HEK293T (cell line): ENCODE measurements at regions not wholly inside any gene's neighbourhood (a gene's known extent, or its start where the extent isn't known, plus 50 kb on each side); places are given as distances from the start of the nearest gene placed in this dataset.

ENCODE experiments used
- CTCF ChIA-PET: fragments of 350-600 bp; formaldehyde crosslinking; extraction: SDS; loops from one replicate; lab custom pipeline; 2021; ENCODE audit warnings: antibody characterized with exemption, inconsistent platforms; lab: Yijun Ruan, JAX
- POLR2A ChIA-PET: fragments of 350-600 bp; formaldehyde crosslinking; extraction: SDS; loops from one replicate; lab custom pipeline; 2020; ENCODE audit warnings: antibody characterized with exemption, inconsistent platforms; lab: Yijun Ruan, JAX
- DNase-seq: peaks from one replicate; pipeline ENCODE4 v3.0.0; 2012; ENCODE audit warnings: mixed read lengths; ENCODE audit errors: extremely low spot score
- ARNT ChIP-seq: fragments of 450-650 bp; IDR thresholded peaks from 2 replicates; pipeline ENCODE4 v1.6.1; 2017; ENCODE audit warnings: mild to moderate bottlenecking
- BHLHE40 ChIP-seq: fragments of 450-650 bp; IDR thresholded peaks from 2 replicates; pipeline ENCODE4 v1.6.1; 2016; ENCODE audit warnings: mild to moderate bottlenecking, moderate library complexity, borderline replicate concordance
- CTBP1 ChIP-seq: fragments of 450-650 bp; IDR thresholded peaks from 2 replicates; pipeline ENCODE4 v1.6.1; 2016; ENCODE audit warnings: borderline replicate concordance
- ELF4 ChIP-seq: fragments of 450-650 bp; IDR thresholded peaks from 2 replicates; pipeline ENCODE4 v1.6.1; 2017; ENCODE audit warnings: antibody characterized with exemption
- FOXA1 ChIP-seq: fragments of 450-650 bp; IDR thresholded peaks from 2 replicates; pipeline ENCODE4 v1.6.1; 2016; ENCODE audit warnings: mild to moderate bottlenecking
- FOXK2 ChIP-seq: fragments of 450-650 bp; IDR thresholded peaks from 2 replicates; pipeline ENCODE4 v1.6.1; 2016; ENCODE audit warnings: mild to moderate bottlenecking
- FOXM1 ChIP-seq: fragments of 450-650 bp; IDR thresholded peaks from 2 replicates; pipeline ENCODE4 v1.6.1; 2017; ENCODE audit warnings: mild to moderate bottlenecking, borderline replicate concordance
- HDGF ChIP-seq: fragments of 450-650 bp; IDR thresholded peaks from 2 replicates; pipeline ENCODE4 v1.6.1; 2017; ENCODE audit warnings: antibody characterized with exemption, borderline replicate concordance
- L3MBTL2 ChIP-seq: fragments of 450-650 bp; conservative IDR thresholded peaks from 2 replicates; pipeline ENCODE4 v1.6.1; 2016; ENCODE audit warnings: mild to moderate bottlenecking
- LEF1 ChIP-seq: fragments of 450-650 bp; IDR thresholded peaks from 2 replicates; pipeline ENCODE4 v1.6.1; 2017; ENCODE audit warnings: mild to moderate bottlenecking, borderline replicate concordance
- NFRKB ChIP-seq: fragments of 450-650 bp; IDR thresholded peaks from 2 replicates; pipeline ENCODE4 v1.6.1; 2016; ENCODE audit warnings: mild to moderate bottlenecking, moderate library complexity
- SP1 ChIP-seq: fragments of 450-650 bp; IDR thresholded peaks from 2 replicates; pipeline ENCODE4 v1.6.1; 2017
- SUZ12 ChIP-seq: fragments of 450-650 bp; IDR thresholded peaks from 2 replicates; pipeline ENCODE4 v1.6.1; 2016; ENCODE audit warnings: mild to moderate bottlenecking
- TARDBP ChIP-seq: fragments of 450-650 bp; IDR thresholded peaks from 2 replicates; pipeline ENCODE4 v1.6.1; 2016
- ZNF384 ChIP-seq: fragments of 450-650 bp; IDR thresholded peaks from 2 replicates; pipeline ENCODE4 v1.6.1; 2016
- TF ChIP-seq, protein P1 (sequence below): fragments of 450-650 bp; IDR thresholded peaks from 2 replicates; pipeline ENCODE4 v1.6.1; 2016

DNA sequence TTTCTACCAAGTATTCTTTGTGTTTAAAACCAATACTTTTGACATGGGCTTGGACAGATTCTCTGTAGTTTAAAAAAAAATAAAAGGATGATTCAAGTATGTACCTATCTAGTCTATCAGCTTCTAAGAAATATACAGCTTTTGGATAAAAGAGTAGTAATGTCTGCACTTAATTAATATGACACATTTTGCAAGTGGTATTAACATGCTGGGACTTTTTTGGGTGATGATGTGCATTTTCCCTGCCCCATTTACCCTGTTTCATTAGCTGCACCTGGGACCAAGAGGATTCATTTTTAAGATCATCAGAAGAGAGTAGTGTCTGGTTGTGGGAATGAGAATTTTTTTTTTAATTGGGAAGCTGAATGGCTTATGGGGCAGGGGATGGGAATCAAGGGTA, 236.2 kb upstream of the KLF14 start:
- TF ChIP-seq FOXA1 (no peak), ELF4 (no peak), ARNT (no peak), NFRKB (no peak), HDGF (no peak), LEF1 (no peak), TARDBP (no peak), BHLHE40 (no peak), FOXM1 (no peak), L3MBTL2 (no peak), ZNF384 (no peak), CTBP1 (no peak), FOXK2 (no peak), SP1 (no peak), SUZ12 (no peak)
- TF ChIP-seq, protein P1, sequence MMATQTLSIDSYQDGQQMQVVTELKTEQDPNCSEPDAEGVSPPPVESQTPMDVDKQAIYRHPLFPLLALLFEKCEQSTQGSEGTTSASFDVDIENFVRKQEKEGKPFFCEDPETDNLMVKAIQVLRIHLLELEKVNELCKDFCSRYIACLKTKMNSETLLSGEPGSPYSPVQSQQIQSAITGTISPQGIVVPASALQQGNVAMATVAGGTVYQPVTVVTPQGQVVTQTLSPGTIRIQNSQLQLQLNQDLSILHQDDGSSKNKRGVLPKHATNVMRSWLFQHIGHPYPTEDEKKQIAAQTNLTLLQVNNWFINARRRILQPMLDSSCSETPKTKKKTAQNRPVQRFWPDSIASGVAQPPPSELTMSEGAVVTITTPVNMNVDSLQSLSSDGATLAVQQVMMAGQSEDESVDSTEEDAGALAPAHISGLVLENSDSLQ = no peak
- ChIA-PET POLR2A (no interaction called here), CTCF (interaction anchor here (0.6 to 1.8 kb wide), 5 partner anchors 11 to 258 kb away, joined by 3 to 10 read pairs (median 4); no protein-coding TSS in a partner anchor)
- no peak for DNase-seq

DNA sequence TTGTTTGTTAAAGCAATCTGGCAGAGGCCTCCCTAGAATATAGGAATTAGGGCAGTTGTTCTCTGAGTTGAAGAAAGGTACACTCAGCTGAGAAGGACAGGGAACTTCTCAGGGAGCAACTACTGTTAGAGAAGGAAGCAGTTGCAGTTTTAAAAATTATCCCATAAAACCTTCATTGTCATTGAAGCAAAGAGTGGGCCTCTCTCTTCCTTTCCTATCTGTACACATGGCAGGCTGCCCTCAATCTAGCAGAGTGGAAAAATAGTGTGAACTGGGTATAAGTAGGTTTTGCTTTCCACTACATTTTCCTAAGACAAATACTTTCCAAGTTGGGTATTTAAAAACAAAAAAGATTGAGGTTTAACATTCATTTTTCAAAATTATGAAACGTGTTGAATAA, 236.7 kb upstream of the KLF14 start:
- ChIA-PET POLR2A (no interaction called here), CTCF (interaction anchor here (0.6 to 1.8 kb wide), 3 partner anchors 11 to 257 kb away, joined by 3 to 10 read pairs (median 5); no protein-coding TSS in a partner anchor)
- no peak for DNase-seq
- TF ChIP-seq FOXM1 = no peak
- TF ChIP-seq HDGF = no peak
- no peak for TF ChIP-seq BHLHE40
- no peak for TF ChIP-seq NFRKB
- no peak for TF ChIP-seq SUZ12
- no peak for TF ChIP-seq ZNF384

DNA sequence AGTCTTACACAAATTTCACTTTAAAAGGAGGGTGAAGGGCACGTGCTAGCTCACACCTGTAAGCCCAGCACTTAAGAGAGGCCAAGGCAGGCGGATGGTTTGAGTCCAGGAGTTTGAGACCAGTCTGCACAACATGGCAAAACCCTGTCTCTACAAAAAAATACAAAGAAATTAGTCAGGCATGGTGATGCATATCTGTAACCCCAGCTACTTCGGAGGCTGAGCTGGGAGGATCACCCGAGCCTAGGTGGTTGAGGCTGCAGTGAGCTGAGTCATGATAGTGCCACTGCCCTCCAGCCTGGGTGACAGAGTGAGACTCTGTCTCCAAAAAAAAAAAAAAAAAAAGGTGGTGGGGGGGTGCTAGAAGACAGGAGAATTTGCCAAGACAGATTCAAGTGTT, 237.3 kb upstream of the KLF14 start:
- POLR2A ChIA-PET = no interaction called here
- CTCF ChIA-PET = interaction anchor here (1.8 kb wide), 1 partner anchor 11 kb away, joined by 10 read pairs; no protein-coding TSS in a partner anchor
- TF ChIP-seq ELF4 = no peak
- no peak for DNase-seq

DNA sequence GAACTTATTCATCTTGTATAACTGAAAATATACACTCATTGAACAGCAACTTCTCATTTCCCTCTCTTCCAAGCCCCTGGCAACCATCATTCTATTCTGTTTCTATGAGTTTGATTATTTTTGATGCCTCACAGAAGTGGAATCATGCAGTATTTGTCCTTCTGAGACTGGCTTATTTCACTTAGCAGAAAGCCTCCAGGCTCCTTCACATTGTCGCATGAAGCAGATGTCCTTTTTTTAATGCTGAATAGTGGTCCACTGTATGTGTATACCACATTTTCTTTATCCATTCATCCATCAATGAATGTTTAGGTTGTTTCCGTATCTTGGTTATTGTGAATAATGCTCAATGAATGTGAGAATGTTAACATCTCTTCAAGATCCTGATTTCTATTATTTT, 238.2 kb upstream of the KLF14 start:
- CTCF ChIA-PET = interaction anchor here (1.8 kb wide), 1 partner anchor 10 kb away, joined by 10 read pairs; no protein-coding TSS in a partner anchor
- POLR2A ChIA-PET = no interaction called here
- TF ChIP-seq LEF1 (no peak), L3MBTL2 (no peak), FOXM1 (no peak), ARNT (no peak), HDGF (no peak), FOXK2 (no peak), NFRKB (no peak), BHLHE40 (no peak), ELF4 (no peak), SUZ12 (no peak), SP1 (no peak), FOXA1 (no peak), CTBP1 (no peak), TARDBP (no peak), ZNF384 (no peak)
- TF ChIP-seq, protein P1 = no peak
- DNase-seq = no peak

DNA sequence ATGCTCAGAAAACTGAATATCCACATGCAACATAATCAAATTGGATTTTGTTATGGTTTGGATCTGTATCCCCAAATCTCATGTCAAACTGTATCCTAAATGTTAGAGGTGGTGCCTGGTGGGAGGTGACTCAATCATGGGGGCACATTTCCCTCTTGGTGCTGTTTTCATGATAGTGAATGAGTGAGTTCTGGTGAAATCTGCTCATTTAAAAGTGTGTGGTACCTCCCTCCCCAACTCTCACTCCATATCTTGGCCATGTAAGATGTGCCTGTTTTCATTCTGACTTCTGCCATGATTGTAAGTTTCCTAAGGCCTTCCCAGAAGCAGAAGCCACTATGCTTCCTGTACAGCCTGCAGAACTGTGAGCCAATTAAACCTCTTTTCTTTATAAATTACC, 239.6 kb upstream of the KLF14 start:
- no peak for TF ChIP-seq ARNT
- TF ChIP-seq TARDBP = no peak
- TF ChIP-seq, protein P1 = no peak
- TF ChIP-seq FOXA1 = no peak
- no peak for TF ChIP-seq LEF1
- no peak for TF ChIP-seq SUZ12
- no peak for TF ChIP-seq ZNF384
- no peak for TF ChIP-seq HDGF
- TF ChIP-seq BHLHE40 = no peak
- TF ChIP-seq SP1 = no peak
- TF ChIP-seq CTBP1 = no peak
- TF ChIP-seq L3MBTL2 = no peak
- TF ChIP-seq ELF4 = no peak
- TF ChIP-seq FOXK2 = no peak
- no peak for TF ChIP-seq NFRKB
- no peak for TF ChIP-seq FOXM1
- ChIA-PET CTCF (no interaction called here), POLR2A (no interaction called here)
- DNase-seq = no peak

DNA sequence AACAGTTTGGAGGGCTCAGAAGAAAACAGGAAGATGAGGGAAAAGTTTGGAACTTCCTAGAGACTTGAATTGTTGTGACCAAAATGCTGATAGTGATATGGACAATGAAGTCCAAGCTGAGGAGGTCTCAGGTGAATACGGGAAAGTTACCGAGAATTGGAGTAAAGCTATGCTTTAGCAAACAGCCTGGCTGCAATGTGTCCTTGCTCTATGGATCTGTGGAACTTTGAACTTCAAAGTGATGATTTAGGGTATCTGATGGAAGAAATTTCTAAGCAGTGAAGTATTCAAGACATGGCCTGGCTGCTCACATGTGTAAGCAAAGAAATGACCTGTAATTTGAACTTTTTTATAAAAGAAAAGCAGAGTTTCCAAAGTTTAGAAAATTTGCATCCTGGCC, 240.2 kb upstream of the KLF14 start:
- TF ChIP-seq LEF1 = no peak
- TF ChIP-seq BHLHE40 = no peak
- TF ChIP-seq SUZ12 = no peak
- no peak for TF ChIP-seq TARDBP
- no peak for TF ChIP-seq NFRKB
- ChIA-PET POLR2A (no interaction called here), CTCF (no interaction called here)
- no peak for DNase-seq

DNA sequence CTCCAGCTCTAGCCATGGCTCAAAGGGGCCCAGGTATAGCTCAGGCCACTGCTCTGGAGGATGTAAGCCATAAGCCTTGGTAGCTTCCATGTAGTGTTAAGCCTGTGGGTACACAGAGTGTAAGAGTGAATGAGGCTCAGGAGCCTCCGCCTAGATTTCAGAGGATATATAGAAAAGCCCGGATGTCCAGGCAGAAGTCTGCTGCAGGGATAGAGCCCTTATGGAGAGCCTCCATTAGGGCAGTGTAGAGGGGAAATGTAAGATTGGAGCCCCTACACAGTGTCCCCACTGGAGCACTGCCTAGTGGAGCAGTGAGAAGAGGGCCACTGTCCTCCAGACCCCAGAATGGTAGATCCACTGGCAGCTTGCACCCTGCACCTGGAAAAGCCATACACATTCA, 240.8 kb upstream of the KLF14 start:
- POLR2A ChIA-PET = no interaction called here
- CTCF ChIA-PET = no interaction called here

More for the DNA sequence above, 240.8 kb upstream of the KLF14 start:
- no peak for DNase-seq
- no peak for TF ChIP-seq CTBP1
- TF ChIP-seq, protein P1 = no peak
- no peak for TF ChIP-seq BHLHE40
- no peak for TF ChIP-seq ZNF384
- TF ChIP-seq SP1 = no peak
- no peak for TF ChIP-seq FOXA1
- TF ChIP-seq FOXK2 = no peak
- TF ChIP-seq ELF4 = no peak
- no peak for TF ChIP-seq FOXM1
- TF ChIP-seq NFRKB = no peak
- TF ChIP-seq LEF1 = no peak
- TF ChIP-seq HDGF = no peak
- no peak for TF ChIP-seq SUZ12
- no peak for TF ChIP-seq TARDBP
- TF ChIP-seq L3MBTL2 = no peak
- no peak for TF ChIP-seq ARNT
